Cardiac muscle cell (in vitro differentiated cells and primary cell): ENCODE measurements at regions not wholly inside any gene's neighbourhood (a gene's known extent, or its start where the extent isn't known, plus 50 kb on each side); places are given as distances from the start of the nearest gene placed in this dataset.

Experiments used
- DNase-seq, 2 donors: peaks; one replicate each; pipeline versions ENCODE4 v3.0.0 to v3.0.0-alpha.2; 2010 to 2017; ENCODE audit warnings: low read depth in 1 of 2, low spot score in 1 of 2
- H3K27ac ChIP-seq: fragments of 200-600 bp; sonication (generic); 2 replicates; pipeline ENCODE4 v1.5.1; 2016
- H3K27me3 ChIP-seq: fragments of 200-600 bp; sonication (generic); 2 replicates; pipeline ENCODE4 v1.6.0; 2016; ENCODE audit warnings: control low read depth
- H3K36me3 ChIP-seq: fragments of 200-600 bp; sonication (generic); 2 replicates; pipeline ENCODE4 v1.5.1; 2016; ENCODE audit warnings: control low read depth
- H3K4me1 ChIP-seq: fragments of 200-600 bp; sonication (generic); 2 replicates; pipeline ENCODE4 v1.8.1; 2017; ENCODE audit warnings: low read depth, mild to moderate bottlenecking, mixed run types
- H3K4me3 ChIP-seq: fragments of 200-600 bp; sonication (generic); 2 replicates; pipeline ENCODE4 v1.5.1; 2016; ENCODE audit warnings: mild to moderate bottlenecking
- H3K9me3 ChIP-seq: fragments of 200-600 bp; sonication (generic); 2 replicates; pipeline ENCODE4 v1.5.1; 2017; ENCODE audit warnings: low read depth, mild to moderate bottlenecking, control low read depth
- TF ChIP-seq, protein P1 (sequence below): IDR thresholded peaks from 2 replicates; pipeline ENCODE4 v1.5.1; 2012; ENCODE audit warnings: low read depth, mild to moderate bottlenecking, low read length

DNA sequence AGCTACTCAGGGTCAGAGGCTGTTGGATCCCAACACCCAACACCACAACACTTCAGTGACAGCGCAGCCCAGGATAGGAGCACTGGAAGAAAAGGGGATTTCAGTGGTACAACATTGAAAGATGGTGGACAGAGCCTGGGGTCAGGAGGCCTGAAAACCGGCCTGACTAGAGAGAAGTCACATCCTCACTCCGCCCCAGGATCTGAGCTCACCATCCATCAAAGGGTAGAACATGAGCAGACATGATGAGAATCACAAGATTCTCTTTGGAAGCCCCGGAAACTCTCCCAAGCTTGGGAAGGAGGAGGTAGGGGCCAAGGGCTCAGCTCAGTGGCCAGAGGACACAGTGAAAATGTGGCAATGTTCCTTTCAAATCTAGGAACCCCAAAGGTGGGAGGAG is 271.3 kb downstream of the NPHP4 start:
- TF ChIP-seq, protein P1, sequence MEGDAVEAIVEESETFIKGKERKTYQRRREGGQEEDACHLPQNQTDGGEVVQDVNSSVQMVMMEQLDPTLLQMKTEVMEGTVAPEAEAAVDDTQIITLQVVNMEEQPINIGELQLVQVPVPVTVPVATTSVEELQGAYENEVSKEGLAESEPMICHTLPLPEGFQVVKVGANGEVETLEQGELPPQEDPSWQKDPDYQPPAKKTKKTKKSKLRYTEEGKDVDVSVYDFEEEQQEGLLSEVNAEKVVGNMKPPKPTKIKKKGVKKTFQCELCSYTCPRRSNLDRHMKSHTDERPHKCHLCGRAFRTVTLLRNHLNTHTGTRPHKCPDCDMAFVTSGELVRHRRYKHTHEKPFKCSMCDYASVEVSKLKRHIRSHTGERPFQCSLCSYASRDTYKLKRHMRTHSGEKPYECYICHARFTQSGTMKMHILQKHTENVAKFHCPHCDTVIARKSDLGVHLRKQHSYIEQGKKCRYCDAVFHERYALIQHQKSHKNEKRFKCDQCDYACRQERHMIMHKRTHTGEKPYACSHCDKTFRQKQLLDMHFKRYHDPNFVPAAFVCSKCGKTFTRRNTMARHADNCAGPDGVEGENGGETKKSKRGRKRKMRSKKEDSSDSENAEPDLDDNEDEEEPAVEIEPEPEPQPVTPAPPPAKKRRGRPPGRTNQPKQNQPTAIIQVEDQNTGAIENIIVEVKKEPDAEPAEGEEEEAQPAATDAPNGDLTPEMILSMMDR: no peak
- no peak for DNase-seq

DNA sequence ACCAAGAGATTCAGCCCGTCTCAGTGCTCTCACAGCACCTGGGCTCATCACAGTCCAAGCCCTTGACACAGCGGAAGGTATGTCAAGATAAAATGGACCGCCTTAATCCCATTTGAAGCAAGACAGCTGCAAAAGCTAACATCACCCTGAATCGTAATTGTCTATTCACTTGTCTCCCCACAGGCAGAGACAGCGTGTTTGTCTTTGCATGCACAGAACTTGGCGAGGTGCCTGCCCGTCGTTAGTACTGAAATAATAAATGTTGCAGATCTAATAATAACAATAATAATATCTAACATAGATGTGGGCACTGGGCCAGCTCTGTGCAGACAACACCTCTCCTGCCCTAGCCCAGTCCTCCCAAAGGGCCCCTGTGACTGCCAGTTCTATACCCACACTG is 271.7 kb downstream of the NPHP4 start:
- Histone ChIP-seq H3K36me3 (no peaks in the 10 kb centered on the region), H3K9me3 (no peaks in the 10 kb centered on the region), H3K4me3 (no peak overlapping the region), H3K27me3 (no peaks in the 10 kb centered on the region), H3K27ac (no peak overlapping the region), H3K4me1 (no peaks in the 10 kb centered on the region)
- TF ChIP-seq, protein P1: no peak
- DNase-seq: no peak

More for the DNA sequence above, 271.3 kb downstream of the NPHP4 start:
- H3K4me1 ChIP-seq: no peaks in the 10 kb centered on the region
- H3K36me3 ChIP-seq: no peaks in the 10 kb centered on the region
- H3K4me3 ChIP-seq: no peak overlapping the region
- no peaks in the 10 kb centered on the region for H3K27me3 ChIP-seq
- H3K27ac ChIP-seq: no peak overlapping the region
- no peaks in the 10 kb centered on the region for H3K9me3 ChIP-seq

DNA sequence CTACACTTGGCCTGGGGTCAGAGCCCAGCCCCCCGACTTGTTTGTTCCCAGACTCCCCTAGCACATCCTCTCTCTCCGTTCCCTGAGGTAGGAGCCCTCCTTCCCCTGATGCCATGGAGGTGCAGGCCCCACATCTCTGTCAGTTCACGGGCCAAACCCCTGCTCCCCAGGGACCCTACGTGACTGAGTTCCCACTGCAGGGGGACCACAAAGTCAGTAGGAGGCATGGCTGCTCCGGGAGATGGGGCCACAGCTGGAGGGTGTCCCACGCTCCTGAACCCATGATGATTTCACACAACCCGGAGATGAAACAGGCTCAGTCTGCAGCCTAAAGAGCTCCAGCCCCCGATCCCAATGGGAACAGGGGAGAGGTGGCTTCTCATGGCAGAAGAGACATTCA is 272.2 kb downstream of the NPHP4 start:
- H3K27ac ChIP-seq: no peak overlapping the region
- no peaks in the 10 kb centered on the region for H3K4me1 ChIP-seq
- H3K36me3 ChIP-seq: no peaks in the 10 kb centered on the region
- TF ChIP-seq, protein P1: no peak
- no peak overlapping the region for H3K4me3 ChIP-seq
- no peaks in the 10 kb centered on the region for H3K27me3 ChIP-seq
- H3K9me3 ChIP-seq: no peaks in the 10 kb centered on the region
- no peak for DNase-seq

DNA sequence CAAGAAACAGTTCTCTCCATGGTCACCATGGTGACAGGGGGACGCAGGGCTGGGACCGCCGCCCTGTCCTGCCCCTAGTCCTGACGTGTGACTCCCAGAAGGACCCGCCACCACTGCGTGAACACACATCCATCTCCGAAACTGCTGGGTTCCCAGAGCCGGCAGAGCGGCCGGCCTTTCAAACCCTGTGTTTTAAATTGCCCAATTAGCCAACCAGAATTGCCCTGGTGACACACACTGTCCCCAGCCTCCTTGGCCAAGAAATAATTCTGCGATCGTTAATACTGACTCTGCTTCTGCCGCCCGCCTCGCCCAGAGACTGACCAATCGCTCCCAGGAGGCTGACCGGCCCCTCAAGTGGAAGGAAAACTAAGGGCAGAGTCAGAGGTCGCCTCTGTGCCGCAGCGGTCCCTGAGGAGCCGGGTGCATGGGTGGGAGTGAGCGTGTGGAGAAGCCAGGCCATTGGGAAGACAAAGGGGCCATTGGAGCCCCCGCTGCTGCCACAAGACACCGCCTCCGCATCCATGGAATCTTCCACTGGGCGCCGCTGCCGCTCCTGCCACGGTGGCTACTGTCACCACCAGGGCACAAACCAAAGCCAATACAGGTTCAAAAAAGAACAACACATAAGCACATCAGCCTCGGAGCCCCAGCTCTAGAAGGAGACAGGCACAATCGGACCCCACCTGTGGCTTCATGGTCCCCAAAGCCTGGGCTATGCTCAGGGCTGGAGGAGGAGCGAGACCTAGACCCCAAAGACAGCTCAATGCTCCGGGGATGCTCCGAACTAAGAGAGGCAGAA is 273.2 kb downstream of the NPHP4 start:
- TF ChIP-seq, protein P1: no peak
- no peak for DNase-seq
- Histone ChIP-seq H3K27ac (no peak overlapping the region), H3K4me3 (no peak overlapping the region), H3K27me3 (no peaks in the 10 kb centered on the region), H3K4me1 (no peaks in the 10 kb centered on the region), H3K9me3 (no peaks in the 10 kb centered on the region), H3K36me3 (no peaks in the 10 kb centered on the region)

DNA sequence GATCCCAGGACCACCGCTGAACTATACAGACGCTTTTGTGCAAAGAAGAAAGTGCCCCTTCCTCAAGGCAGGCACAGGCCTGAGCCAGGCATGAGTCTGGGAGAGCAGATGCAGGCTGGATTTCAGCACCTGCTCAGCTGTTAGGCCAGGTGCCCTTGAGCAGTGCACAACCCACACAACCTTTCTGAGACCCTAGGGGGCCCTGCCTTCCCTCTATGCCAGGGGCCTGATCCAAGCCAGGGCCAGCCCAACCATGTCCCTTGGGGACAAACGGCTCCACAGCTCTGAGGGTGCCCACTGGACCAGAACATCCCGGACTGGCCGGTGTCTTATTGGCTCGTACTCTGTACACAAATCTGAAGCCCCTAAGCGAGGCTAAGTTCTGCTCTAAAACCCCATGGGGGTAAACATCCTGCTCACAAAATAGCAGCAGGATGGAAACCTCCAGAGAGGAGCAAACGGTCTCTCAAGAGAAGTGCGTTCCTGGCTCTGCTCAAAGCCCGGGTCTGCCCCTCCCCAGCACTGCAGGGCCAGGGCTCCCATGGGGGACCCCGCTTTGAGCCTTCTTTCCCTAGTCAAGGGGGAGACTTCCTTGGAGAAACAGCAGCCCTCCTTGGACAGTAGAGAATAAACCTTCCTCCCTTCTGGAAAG is 275.1 kb downstream of the NPHP4 start:
- Histone ChIP-seq H3K4me1 (no peaks in the 10 kb centered on the region), H3K27me3 (no peaks in the 10 kb centered on the region), H3K9me3 (no peaks in the 10 kb centered on the region), H3K27ac (no peak overlapping the region), H3K36me3 (no peaks in the 10 kb centered on the region), H3K4me3 (no peak overlapping the region)
- TF ChIP-seq, protein P1: no peak
- DNase-seq: no peak
